Heart left ventricle (tissue), 16 donors: ENCODE measurements at regions not wholly inside any gene's neighbourhood (a gene's known extent, or its start where the extent isn't known, plus 50 kb on each side); places are given as distances from the start of the nearest gene placed in this dataset.

ENCODE experiments used
- ATAC-seq, 4 donors: fragments of 200-7000 bp; cut with Tn5 transposase; one replicate each; pipeline ENCODE4 v1.9.1; 2020 to 2022; ENCODE audit warnings: moderate library complexity in 4 of 4, mild to moderate bottlenecking in 3 of 4, moderate number of reproducible peaks in 1 of 4
- DNase-seq, 5 donors: peaks; one replicate each; pipeline ENCODE4 v3.0.0-alpha.2; 2020
- H3K27ac ChIP-seq, 12 donors: fragments of 200-600 bp; sonication (generic) in 4 of 12; one replicate each; pipeline versions ENCODE4 v1.5.0 to v1.8.0; 2016 to 2022; ENCODE audit warnings: mild to moderate bottlenecking in 2 of 12
- H3K27me3 ChIP-seq, 9 donors: fragments of 200-600 bp; sonication (generic) in 2 of 9; one replicate each; pipeline versions ENCODE4 v1.5.1 to v1.8.0; 2016 to 2022; ENCODE audit warnings: mild to moderate bottlenecking in 3 of 9
- H3K36me3 ChIP-seq, 9 donors: fragments of 200-600 bp; sonication (generic) in 2 of 9; one replicate each; pipeline versions ENCODE4 v1.5.0 to v1.8.0; 2018 to 2022; ENCODE audit warnings: mild to moderate bottlenecking in 2 of 9
- H3K4me1 ChIP-seq, 12 donors: fragments of 200-600 bp; sonication (generic) in 4 of 12; one replicate each; pipeline versions ENCODE4 v1.5.0 to v1.8.0; 2016 to 2022; ENCODE audit warnings: mild to moderate bottlenecking in 3 of 12
- H3K4me3 ChIP-seq, 12 donors: fragments of 200-600 bp; sonication (generic) in 4 of 12; one replicate each; pipeline versions ENCODE4 v1.5.0 to v1.8.0; 2017 to 2022; ENCODE audit warnings: mild to moderate bottlenecking in 9 of 12, moderate library complexity in 4 of 12
- H3K9me3 ChIP-seq, 12 donors: fragments of 200-600 bp; sonication (generic) in 4 of 12; one replicate each; pipeline versions ENCODE4 v1.5.0 to v1.8.0; 2016 to 2022; ENCODE audit warnings: mild to moderate bottlenecking in 1 of 12
- CTCF ChIP-seq, 12 donors: fragments of 200-600 bp; sonication (generic) in 4 of 12; IDR thresholded peaks; one replicate each; pipeline versions ENCODE4 v1.5.0 to v1.8.0; 2018 to 2022; ENCODE audit warnings: antibody characterized with exemption in 12 of 12, mild to moderate bottlenecking in 5 of 12
- POLR2A ChIP-seq, 2 donors: fragments of 450-650 bp; IDR thresholded peaks; one replicate each; pipeline ENCODE4 v1.6.1; 2017; ENCODE audit warnings: antibody characterized with exemption in 2 of 2, mild to moderate bottlenecking in 2 of 2, moderate library complexity in 2 of 2
- WGBS, 4 donors: extraction: QIAGEN DNeasy Blood & Tissue Kit in 2 of 4; methylation state at CpG; one replicate each; pipeline versions ENCODE4 v1.1.5 to v1.1.7; 2013 to 2018; 5-methylcytosine and 5-hydroxymethylcytosine counted together
- intact Hi-C, 10 donors: fragments of 100-400 bp; cut with DNase I; formaldehyde crosslinking; loops; one replicate each; pipeline versions ENCODE4 v1.11.1 to v1.14.2; 2022
- donor health status: ischemic (EF 13 %, LVEDD 7.1; RV severe dilation, severe dysfunction).
- donor health status: healthy with polysubstance abuse.
- donor health status: DM: no; HTN: yes; CAD: no.
- donor health status: DM: no; HTN: no; CAD: no.
- donor health status: ischemic (EF 25% LVEDD 6.9; RV normal size, moderate dysfunction).
- donor health status: ischemic (EF 25% LVEDD 5.7; RV mildly dilated, moderate dysfunction).
- donor health status: healthy.
- donor health status: DM: yes; HTN: yes; CAD: no.
- donor health status: ischemic (EF 35%, LVEDD 5.7; RV mildly dilated, moderate dysfunction).
- donor health status: nonischemic (EF 11% LVEDD 7.7; RV severe dilation, severe dysfunction).
- donor health status: DM: yes; HTN: yes; CAD: no.
- donor health status: PGD.
- donor health status: ischemic (EF 29% LVEDD 5.4; RV normal size, mild dysfunction).
- donor health status: nonischemic (EF 23%, LVEDD 6.1; RV moderate dilation, normal function).

- H3K9me3 ChIP-seq = peaks cover 0 to 19% (median 2%) of the 10 kb centered on the region in 12 donors
- H3K36me3 ChIP-seq = no peaks in the 10 kb centered on the region
- H3K27me3 ChIP-seq = peaks cover 0 to 3% (median 0%) of the 10 kb centered on the region in 9 donors
- intact Hi-C loops = no loop called here
- H3K4me1 ChIP-seq = peaks cover 0 to 6% (median 0%) of the 10 kb centered on the region in 12 donors
- no peak for DNase-seq
- no peak overlapping the region for H3K4me3 ChIP-seq
- no peak overlapping the region for H3K27ac ChIP-seq
- no peak for TF ChIP-seq CTCF (IDR thresholded peaks at IDR 0.05)
- TF ChIP-seq POLR2A (IDR thresholded peaks at IDR 0.05) = no peak
- WGBS, 4 donors = 68 to 87% (median 77%) methylated on average over 1 of the region's 1 CpG
- ATAC-seq = no peak
These were observed 199.2 kb upstream of the MYLIP start for GRCh38 chr6:15929685-15930084.

GRCh38 chr6:15927531-15928225 is 201.2 kb upstream of the MYLIP start:
- intact Hi-C loops = no loop called here
- H3K36me3 ChIP-seq = no peaks in the 10 kb centered on the region
- ATAC-seq = no peak
- TF ChIP-seq CTCF (IDR thresholded peaks at IDR 0.05) = no peak
- TF ChIP-seq POLR2A (IDR thresholded peaks at IDR 0.05) = no peak
- H3K27ac ChIP-seq = no peak overlapping the region
- H3K27me3 ChIP-seq = peaks cover 0 to 3% (median 0%) of the 10 kb centered on the region in 9 donors
- peaks cover 0 to 19% (median 2%) of the 10 kb centered on the region in 12 donors for H3K9me3 ChIP-seq
- no peak for DNase-seq
- H3K4me1 ChIP-seq = peaks cover 0 to 6% (median 0%) of the 10 kb centered on the region in 12 donors
- 90 to 96% (median 94%) methylated on average over 2 of the region's 2 CpGs for WGBS, 4 donors
- H3K4me3 ChIP-seq = no peak overlapping the region

- DNase-seq (no peak), ATAC-seq (no peak)
- WGBS, 4 donors = 66 to 69% (median 69%) methylated on average over 3 of the region's 3 CpGs
- Histone ChIP-seq H3K36me3 (no peaks in the 10 kb centered on the region), H3K27me3 (peaks cover 0 to 3% (median 0%) of the 10 kb centered on the region in 9 donors), H3K27ac (no peak overlapping the region), H3K4me1 (peaks cover 0 to 7% (median 0%) of the 10 kb centered on the region in 12 donors), H3K4me3 (no peak overlapping the region), H3K9me3 (peaks cover 0 to 9% (median 0%) of the 10 kb centered on the region in 12 donors)
- intact Hi-C loops = no loop called here
- no peak for TF ChIP-seq CTCF (IDR thresholded peaks at IDR 0.05)
- no peak for TF ChIP-seq POLR2A (IDR thresholded peaks at IDR 0.05)
These were observed 202.6 kb upstream of the MYLIP start for GRCh38 chr6:15926256-15926655.

- Histone ChIP-seq H3K9me3 (peaks cover 0 to 3% (median 0%) of the 10 kb centered on the region in 12 donors), H3K4me1 (peaks cover 0 to 7% (median 0%) of the 10 kb centered on the region in 12 donors), H3K36me3 (no peaks in the 10 kb centered on the region), H3K27me3 (peaks cover 0 to 3% (median 0%) of the 10 kb centered on the region in 9 donors), H3K27ac (no peak overlapping the region), H3K4me3 (no peak overlapping the region)
- no peak for DNase-seq
- intact Hi-C loops = no loop called here
- TF ChIP-seq CTCF (IDR thresholded peaks at IDR 0.05) (no peak), POLR2A (IDR thresholded peaks at IDR 0.05) (no peak)
- no peak for ATAC-seq
These were observed 204.0 kb upstream of the MYLIP start for GRCh38 chr6:15924893-15925292.
